22Rv1 (cell line): ENCODE measurements at regions not wholly inside any gene's neighbourhood (a gene's known extent, or its start where the extent isn't known, plus 50 kb on each side); places are given as distances from the start of the nearest gene placed in this dataset.

Source experiments
- H3K27ac ChIP-seq: fragments of 450-650 bp; 2 replicates; pipeline ENCODE4 v1.5.1; 2017
- CTCF ChIP-seq: fragments of 450-650 bp; IDR thresholded peaks from 2 replicates; pipeline ENCODE4 v1.5.1; 2017; ENCODE audit warnings: mild to moderate bottlenecking
- ZFX ChIP-seq: fragments of 450-650 bp; IDR thresholded peaks from 2 replicates; pipeline ENCODE4 v1.6.1; 2017; ENCODE audit warnings: antibody characterized with exemption, borderline replicate concordance

DNA sequence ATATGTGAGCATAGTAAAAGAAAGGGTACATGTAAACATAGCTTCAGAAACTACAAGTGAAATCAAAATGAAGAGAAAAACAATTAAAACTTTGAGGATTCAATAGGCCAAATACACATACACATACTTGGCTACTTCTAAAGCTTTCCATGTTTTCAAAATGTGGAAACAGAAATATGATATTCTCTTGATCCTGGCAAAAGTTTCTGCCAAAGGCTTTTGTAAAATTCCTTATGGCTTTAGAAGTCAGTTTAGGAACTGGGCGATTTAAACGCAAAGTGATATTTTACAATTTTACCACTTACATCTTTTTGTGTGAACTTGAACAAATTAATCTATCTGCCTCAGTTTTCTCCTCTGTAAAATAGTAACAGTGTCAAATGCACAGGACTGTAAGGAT is 756.4 kb downstream of the C12orf50 start:
- H3K27ac ChIP-seq = no peak overlapping the region
- no peak for TF ChIP-seq ZFX

DNA sequence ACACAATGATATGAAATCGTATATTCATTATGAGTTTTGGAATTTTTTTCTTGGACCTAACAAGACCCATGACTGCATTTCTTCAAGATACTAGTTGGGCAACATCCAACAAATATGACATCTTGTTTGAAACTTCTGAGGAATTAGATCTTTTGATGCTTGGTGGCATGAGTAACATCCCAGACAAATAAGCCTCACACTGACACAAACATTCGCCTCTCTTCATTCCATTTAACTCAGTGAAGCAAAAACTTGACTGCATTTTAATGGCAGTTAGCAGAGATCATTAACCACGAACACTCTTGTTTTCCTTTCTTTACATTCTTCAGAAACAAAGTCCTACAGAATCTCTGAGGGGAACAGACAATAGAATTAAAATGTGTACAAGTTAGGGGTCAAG is 758.3 kb downstream of the C12orf50 start:
- TF ChIP-seq ZFX (no peak), CTCF (no peak)
- H3K27ac ChIP-seq = no peak overlapping the region

GRCh38 chr12:87266305-87266704 is 762.9 kb downstream of the C12orf50 start:
- TF ChIP-seq ZFX (no peak), CTCF (peak; percentile 51)
- H3K27ac ChIP-seq = no peak overlapping the region

DNA sequence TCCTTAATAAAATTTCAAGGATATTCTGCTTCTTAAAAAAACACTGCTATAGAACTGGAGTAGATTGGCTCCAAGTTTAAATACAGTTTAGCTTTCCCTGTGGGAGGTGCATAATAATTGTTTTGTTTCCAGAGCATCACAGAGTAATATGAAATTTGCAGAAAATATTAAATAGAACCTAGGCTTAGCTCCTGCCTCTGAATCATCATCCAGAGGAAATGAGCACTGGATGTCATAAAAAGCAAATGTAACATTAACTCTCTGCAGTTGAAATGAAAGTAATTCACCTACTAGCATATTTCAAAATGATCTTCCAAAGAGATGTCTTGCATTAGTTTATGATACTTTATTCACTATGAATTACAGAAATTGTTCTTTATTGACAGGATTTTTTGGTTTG is 769.8 kb downstream of the C12orf50 start:
- H3K27ac ChIP-seq = no peak overlapping the region
- TF ChIP-seq ZFX = no peak
- TF ChIP-seq CTCF = no peak

GRCh38 chr12:87254381-87255030 is 774.7 kb downstream of the C12orf50 start:
- no peak overlapping the region for H3K27ac ChIP-seq
- TF ChIP-seq CTCF = no peak
- no peak for TF ChIP-seq ZFX

GRCh38 chr12:87253157-87253556 is 776.0 kb downstream of the C12orf50 start:
- peak overlapping the region; percentile 30 for H3K27ac ChIP-seq
- TF ChIP-seq ZFX (no peak), CTCF (no peak)

GRCh38 chr12:87246726-87247125 is 782.5 kb downstream of the C12orf50 start:
- no peak for TF ChIP-seq ZFX
- no peak for TF ChIP-seq CTCF
- H3K27ac ChIP-seq = no peak overlapping the region

DNA sequence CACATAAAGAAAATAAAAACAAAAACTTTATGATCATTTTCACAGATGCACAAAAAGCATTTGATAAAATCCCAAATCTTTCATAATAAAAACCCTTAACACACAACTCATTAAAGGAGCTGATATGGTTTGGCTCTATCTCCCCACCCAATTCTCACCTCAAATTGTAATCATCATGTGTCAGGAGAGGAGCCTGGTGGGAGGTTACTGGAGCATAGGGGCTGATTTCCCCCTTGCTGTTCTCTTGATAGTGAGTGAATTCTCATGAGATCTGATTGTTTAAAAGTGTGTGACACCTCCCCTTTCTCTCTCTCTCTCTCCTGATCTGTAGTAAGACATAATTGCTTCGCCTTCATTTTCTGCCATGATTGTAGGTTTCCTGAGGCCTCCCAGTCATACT is 790.7 kb downstream of the C12orf50 start:
- no peak overlapping the region for H3K27ac ChIP-seq
- no peak for TF ChIP-seq ZFX
